ENCODE measurements at regions not wholly inside any gene's neighbourhood (a gene's known extent, or its start where the extent isn't known, plus 50 kb on each side); places are given as distances from the start of the nearest gene placed in this dataset.
A peak's percentile ranks its signal among the peaks of the same experiment; 100 is the strongest.

- DNase-seq (ENCODE audit: low spot score), result no peak
- Histone ChIP-seq H3K36me3 (ENCODE audit: control insufficient read depth in 4 of 4, insufficient read depth in 3 of 4, low read depth in 1 of 4, low read length in 3 of 4) (no peaks in the 10 kb centered on the region), H3K4me1 (ENCODE audit: control insufficient read depth in 4 of 4, insufficient read depth in 4 of 4, low read length in 3 of 4) (peaks cover 0 to 15% (median 13%) of the 10 kb centered on the region in 4 donors), H3K9me3 (ENCODE audit: control insufficient read depth in 4 of 4, low read length in 3 of 4) (no peaks in the 10 kb centered on the region), H3K27ac (ENCODE audit: low read depth in 1 of 2, low read length in 2 of 2) (no peak overlapping the region), H3K9ac (ENCODE audit: low read depth in 1 of 2, low read length in 2 of 2) (no peak overlapping the region), H3K4me3 (ENCODE audit: low read depth in 1 of 3, low read length in 3 of 3) (no peak overlapping the region), H3K27me3 (ENCODE audit: control insufficient read depth in 4 of 4, insufficient read depth in 4 of 4, low read length in 3 of 4) (no peaks in the 10 kb centered on the region)
- WGBS, result 37% methylated on average over 3 of the region's 3 CpGs
- TF ChIP-seq HNF4A (conservative IDR thresholded peaks at IDR 0.05) (no peak), JUND (IDR thresholded peaks at IDR 0.05) (peak in 1 of 2 donors; percentile 27), REST (IDR thresholded peaks at IDR 0.05) (no peak), HNF4G (IDR thresholded peaks at IDR 0.05) (no peak), NR2F2 (IDR thresholded peaks at IDR 0.05) (peak; percentile 53)
These were observed 702.8 kb downstream of the KCNJ2 start for GRCh38 chr17:70872103-70872502.

DNA sequence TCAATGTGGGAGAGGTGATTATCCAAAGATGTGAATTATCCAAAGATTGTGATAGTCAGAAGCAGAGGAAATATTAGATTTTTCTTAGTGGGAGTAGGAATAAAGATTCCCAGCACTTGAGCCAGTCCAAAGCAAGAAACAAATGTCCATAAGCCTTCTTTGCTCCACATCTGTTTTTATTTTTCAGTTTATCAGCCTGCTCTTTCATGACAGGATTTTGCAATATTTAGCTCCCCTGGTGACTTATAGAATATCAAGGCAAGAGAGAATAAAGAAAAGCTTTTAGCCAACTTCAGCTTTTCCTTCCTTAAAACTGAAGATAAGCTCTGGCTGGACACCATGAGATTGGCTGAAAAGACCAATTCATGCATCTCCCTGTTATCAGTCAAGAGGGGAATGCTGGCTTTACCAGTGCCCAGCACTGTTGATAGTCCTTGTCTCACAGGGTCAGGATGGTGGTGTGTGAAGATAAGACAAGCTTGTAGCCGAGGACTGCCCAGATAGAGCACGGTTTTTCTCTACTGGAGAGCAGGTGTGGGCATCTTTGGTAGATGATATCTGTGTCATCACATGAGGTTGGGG, 706.5 kb downstream of the KCNJ2 start:
- Histone ChIP-seq H3K27me3 (ENCODE audit: control insufficient read depth in 4 of 4, insufficient read depth in 4 of 4, low read length in 3 of 4) (no peaks in the 10 kb centered on the region), H3K9ac (ENCODE audit: low read depth in 1 of 2, low read length in 2 of 2) (no peak overlapping the region), H3K36me3 (ENCODE audit: control insufficient read depth in 4 of 4, insufficient read depth in 3 of 4, low read depth in 1 of 4, low read length in 3 of 4) (no peaks in the 10 kb centered on the region), H3K9me3 (ENCODE audit: control insufficient read depth in 4 of 4, low read length in 3 of 4) (no peaks in the 10 kb centered on the region), H3K4me3 (ENCODE audit: low read depth in 1 of 3, low read length in 3 of 3) (no peak overlapping the region), H3K27ac (ENCODE audit: low read depth in 1 of 2, low read length in 2 of 2) (no peak overlapping the region), H3K4me1 (ENCODE audit: control insufficient read depth in 4 of 4, insufficient read depth in 4 of 4, low read length in 3 of 4) (peaks cover 0 to 15% (median 13%) of the 10 kb centered on the region in 4 donors)
- TF ChIP-seq SP1 (IDR thresholded peaks at IDR 0.05) (no peak), GABPA (IDR thresholded peaks at IDR 0.05 in 1 of 2, conservative IDR thresholded peaks at IDR 0.05 in 1 of 2) (no peak), REST (IDR thresholded peaks at IDR 0.05) (no peak), FOXA2 (IDR thresholded peaks at IDR 0.05) (no peak), HNF4G (IDR thresholded peaks at IDR 0.05) (no peak), NR2F2 (IDR thresholded peaks at IDR 0.05) (no peak), EGR1 (IDR thresholded peaks at IDR 0.05; ENCODE audit: low read depth in 2 of 2) (no peak), TAF1 (conservative IDR thresholded peaks at IDR 0.05) (no peak), RXRA (IDR thresholded peaks at IDR 0.05) (no peak), YY1 (IDR thresholded peaks at IDR 0.05) (no peak), RAD21 (IDR thresholded peaks at IDR 0.05) (no peak), HNF4A (conservative IDR thresholded peaks at IDR 0.05) (no peak), FOXA1 (IDR thresholded peaks at IDR 0.05) (no peak)
- TF ChIP-seq, protein P1, sequence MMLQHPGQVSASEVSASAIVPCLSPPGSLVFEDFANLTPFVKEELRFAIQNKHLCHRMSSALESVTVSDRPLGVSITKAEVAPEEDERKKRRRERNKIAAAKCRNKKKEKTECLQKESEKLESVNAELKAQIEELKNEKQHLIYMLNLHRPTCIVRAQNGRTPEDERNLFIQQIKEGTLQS (IDR thresholded peaks at IDR 0.05), result no peak
- TF ChIP-seq, protein P2, sequence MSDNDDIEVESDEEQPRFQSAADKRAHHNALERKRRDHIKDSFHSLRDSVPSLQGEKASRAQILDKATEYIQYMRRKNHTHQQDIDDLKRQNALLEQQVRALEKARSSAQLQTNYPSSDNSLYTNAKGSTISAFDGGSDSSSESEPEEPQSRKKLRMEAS (IDR thresholded peaks at IDR 0.05), result no peak
- TF ChIP-seq, protein P3, sequence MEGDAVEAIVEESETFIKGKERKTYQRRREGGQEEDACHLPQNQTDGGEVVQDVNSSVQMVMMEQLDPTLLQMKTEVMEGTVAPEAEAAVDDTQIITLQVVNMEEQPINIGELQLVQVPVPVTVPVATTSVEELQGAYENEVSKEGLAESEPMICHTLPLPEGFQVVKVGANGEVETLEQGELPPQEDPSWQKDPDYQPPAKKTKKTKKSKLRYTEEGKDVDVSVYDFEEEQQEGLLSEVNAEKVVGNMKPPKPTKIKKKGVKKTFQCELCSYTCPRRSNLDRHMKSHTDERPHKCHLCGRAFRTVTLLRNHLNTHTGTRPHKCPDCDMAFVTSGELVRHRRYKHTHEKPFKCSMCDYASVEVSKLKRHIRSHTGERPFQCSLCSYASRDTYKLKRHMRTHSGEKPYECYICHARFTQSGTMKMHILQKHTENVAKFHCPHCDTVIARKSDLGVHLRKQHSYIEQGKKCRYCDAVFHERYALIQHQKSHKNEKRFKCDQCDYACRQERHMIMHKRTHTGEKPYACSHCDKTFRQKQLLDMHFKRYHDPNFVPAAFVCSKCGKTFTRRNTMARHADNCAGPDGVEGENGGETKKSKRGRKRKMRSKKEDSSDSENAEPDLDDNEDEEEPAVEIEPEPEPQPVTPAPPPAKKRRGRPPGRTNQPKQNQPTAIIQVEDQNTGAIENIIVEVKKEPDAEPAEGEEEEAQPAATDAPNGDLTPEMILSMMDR (IDR thresholded peaks at IDR 0.05; ENCODE audit: low read depth, low read length, missing input control), result no peak
- TF ChIP-seq, protein P4, sequence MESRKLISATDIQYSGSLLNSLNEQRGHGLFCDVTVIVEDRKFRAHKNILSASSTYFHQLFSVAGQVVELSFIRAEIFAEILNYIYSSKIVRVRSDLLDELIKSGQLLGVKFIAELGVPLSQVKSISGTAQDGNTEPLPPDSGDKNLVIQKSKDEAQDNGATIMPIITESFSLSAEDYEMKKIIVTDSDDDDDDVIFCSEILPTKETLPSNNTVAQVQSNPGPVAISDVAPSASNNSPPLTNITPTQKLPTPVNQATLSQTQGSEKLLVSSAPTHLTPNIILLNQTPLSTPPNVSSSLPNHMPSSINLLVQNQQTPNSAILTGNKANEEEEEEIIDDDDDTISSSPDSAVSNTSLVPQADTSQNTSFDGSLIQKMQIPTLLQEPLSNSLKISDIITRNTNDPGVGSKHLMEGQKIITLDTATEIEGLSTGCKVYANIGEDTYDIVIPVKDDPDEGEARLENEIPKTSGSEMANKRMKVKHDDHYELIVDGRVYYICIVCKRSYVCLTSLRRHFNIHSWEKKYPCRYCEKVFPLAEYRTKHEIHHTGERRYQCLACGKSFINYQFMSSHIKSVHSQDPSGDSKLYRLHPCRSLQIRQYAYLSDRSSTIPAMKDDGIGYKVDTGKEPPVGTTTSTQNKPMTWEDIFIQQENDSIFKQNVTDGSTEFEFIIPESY (IDR thresholded peaks at IDR 0.05), result no peak
- no peak for DNase-seq (ENCODE audit: low spot score)
- WGBS, result 77% methylated on average over 2 of the region's 2 CpGs

Data from liver (tissue), 8 donors.